HG02678 (cell line): ENCODE measurements at regions not wholly inside any gene's neighbourhood (a gene's known extent, or its start where the extent isn't known, plus 50 kb on each side); places are given as distances from the start of the nearest gene placed in this dataset.

ENCODE experiments used
- ATAC-seq: cut with Tn5 transposase; IDR thresholded peaks from one replicate; pipeline ENCODE4 v1.9.1; 2021; ENCODE audit warnings: mild to moderate bottlenecking, moderate library complexity; ENCODE audit not compliant: unreplicated experiment

DNA sequence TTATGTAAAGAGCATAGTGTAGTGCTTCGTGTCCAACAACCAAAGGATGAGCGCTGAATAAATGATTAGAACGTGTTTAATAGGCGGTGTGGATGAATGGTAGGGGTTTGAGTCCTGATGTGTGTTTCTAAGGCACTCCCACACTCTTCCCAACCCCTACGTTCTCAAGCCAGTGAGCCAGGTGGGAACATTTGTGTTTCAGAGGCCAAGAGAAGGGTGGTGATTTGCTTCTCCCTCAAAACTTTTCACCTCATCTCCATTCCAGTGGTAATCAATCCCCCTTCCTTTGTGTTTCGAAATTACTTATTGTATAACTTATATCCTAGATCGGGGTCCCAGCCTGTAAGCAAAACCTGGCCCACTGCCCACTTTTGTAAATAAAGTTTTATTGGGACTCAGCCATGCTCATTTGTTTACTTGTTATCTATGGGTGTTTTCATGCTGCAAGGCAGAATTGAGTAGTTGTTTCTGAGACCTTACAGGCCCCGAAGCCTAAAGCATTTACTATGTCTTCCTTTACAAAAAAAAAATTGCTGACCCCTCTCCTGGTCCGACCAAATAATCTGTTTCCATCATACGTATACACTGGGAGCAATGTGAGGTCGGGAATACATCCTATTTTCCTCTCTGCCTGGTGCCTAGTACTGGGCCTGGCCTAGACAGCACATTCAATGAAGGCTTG is 150.8 kb upstream of the MYCN start:
- ATAC-seq = no peak

GRCh38 chr2:15790326-15790725 is 150.0 kb upstream of the MYCN start:
- no peak for ATAC-seq

DNA sequence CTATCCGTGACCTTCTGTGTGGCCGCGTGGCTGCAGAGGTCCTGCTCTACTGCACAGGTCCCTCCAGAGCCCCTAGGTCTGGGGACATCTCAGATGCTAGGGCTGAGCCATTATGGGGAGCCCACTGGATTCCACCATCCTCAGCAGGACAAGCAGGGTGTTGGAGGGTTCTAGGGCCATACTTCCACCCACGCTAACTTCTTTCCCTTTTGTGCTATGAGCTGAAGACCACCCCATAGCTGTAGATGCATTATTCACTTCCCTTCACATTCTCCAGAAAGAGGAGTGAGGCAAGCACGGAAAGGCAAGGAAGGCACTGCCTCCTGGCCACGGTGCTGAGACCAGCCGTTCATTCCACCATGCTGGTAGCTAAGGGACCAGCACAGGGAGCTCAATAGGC is 149.5 kb upstream of the MYCN start:
- no peak for ATAC-seq

DNA sequence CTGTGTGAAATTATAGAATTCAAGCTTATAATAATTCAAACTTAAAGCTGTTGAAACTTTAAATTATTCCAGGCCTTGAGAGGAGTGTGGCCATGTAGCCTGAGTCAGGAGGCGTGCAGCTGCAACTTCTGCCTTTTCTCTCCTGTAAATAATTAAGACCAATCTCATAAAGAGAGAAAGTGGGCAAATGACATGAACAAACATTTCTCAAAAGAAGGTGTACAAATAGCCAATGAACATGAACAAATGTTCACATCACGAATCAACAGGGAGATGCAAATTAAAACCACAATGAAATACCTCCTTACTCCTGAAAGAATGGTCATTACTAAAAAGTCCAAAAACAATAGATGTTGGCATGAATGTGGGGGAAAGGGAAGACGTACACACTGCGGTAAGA is 149.1 kb upstream of the MYCN start:
- no peak for ATAC-seq

DNA sequence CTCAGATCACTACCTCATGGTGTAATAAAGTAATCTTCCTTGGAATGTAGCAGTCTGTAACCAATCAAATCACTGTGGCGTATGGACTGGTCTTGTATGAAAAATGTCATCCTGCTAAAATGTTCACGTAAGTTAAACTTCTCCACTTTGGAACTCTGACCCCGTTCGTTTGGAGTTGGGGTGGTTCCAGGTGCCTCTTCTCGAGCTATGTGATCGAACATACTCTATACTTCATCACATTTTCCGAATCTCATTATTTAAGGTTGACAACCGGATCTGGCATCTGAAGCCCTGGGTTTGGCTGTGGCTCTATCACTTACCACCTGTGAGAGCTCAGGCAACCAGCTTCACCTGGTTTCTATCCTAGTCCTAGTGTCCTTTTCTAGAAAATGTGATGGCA is 148.0 kb upstream of the MYCN start:
- ATAC-seq = no peak

GRCh38 chr2:15793078-15793913 is 147.1 kb upstream of the MYCN start:
- ATAC-seq = no peak

DNA sequence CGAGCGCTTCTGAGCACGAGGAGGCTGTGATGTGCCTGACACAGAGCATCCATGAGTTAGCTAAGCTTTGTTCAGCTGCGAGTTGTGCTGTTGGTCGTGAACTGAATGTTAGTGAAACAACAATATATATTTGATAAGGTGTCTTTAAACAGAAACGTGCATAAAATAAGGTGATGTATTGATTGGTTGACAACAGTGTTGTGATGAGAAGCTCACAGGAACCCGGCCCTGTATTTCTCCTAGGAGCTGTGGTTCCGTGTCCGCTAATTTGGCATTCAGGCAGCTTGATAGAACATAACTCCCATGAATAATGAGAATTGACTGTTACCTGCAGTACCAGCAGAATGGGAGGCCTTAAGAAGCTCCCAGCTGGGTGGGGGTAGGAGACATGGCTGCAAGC is 146.4 kb upstream of the MYCN start:
- ATAC-seq = no peak

- ATAC-seq = no peak
These were observed 145.7 kb upstream of the MYCN start for GRCh38 chr2:15794608-15795134.

- ATAC-seq = no peak
These were observed 144.9 kb upstream of the MYCN start for GRCh38 chr2:15795426-15795825.

GRCh38 chr2:15796167-15796942 is 144.0 kb upstream of the MYCN start:
- ATAC-seq = no peak

GRCh38 chr2:15797231-15797938 is 143.0 kb upstream of the MYCN start:
- no peak for ATAC-seq

DNA sequence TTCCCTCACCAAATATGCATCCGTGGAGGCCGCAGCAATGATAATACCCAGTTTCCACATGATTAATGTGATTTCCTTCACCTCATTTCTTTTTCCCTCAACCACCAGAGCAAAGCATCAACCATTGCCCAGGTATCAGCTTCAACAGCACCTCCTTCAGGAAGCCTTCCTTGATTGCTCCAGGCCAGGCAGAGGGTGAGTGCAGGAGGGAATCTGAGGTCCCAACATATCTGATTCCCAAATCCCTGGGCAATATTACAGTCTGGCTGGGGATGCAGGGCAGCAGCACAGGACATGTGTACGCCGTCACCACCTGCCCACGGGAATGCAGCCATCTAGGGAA is 142.4 kb upstream of the MYCN start:
- ATAC-seq = no peak

- no peak for ATAC-seq
These were observed 141.5 kb upstream of the MYCN start for GRCh38 chr2:15798701-15799431.

- no peak for ATAC-seq
These were observed 140.9 kb upstream of the MYCN start for GRCh38 chr2:15799432-15799827.

DNA sequence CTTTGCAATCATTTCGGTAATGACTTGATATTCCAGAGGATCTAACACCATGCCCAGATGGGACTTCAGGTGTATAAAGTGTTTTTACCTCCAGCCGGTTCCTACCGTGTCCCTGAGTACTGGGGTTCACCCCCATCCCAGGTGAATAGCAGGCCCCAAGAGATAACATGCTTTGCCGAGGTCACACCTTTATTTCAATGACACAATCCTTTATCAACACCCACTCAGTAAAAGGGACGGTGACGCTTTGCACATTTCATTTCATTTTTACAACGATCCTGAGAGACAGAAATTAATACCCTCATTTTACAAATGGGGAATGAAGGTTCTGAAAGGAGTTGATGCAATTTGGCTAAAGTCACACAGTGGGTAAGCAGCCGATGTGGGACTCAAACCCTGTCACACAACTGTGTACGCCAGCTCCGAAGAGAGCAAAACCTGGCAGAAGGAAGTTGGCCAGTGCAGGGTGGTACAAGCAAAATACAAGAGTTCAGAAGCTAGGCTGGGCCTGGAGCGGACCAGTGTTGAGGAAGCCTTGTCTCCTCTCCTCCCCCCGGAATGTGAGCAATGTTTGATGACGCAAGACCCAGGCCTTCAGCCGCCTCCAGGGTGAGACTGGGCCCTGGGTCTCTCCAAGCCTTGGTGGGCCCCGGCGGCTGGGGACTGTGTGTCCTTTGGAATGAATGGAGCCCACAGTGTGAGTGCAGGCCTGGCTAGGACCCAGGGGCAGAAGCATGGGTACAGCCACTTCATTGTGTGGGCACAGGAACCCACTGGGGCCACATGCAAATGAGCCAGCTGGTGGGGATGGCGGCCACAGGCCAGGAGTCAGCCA is 139.6 kb upstream of the MYCN start:
- ATAC-seq = no peak

GRCh38 chr2:15801439-15801838 is 138.9 kb upstream of the MYCN start:
- no peak for ATAC-seq

DNA sequence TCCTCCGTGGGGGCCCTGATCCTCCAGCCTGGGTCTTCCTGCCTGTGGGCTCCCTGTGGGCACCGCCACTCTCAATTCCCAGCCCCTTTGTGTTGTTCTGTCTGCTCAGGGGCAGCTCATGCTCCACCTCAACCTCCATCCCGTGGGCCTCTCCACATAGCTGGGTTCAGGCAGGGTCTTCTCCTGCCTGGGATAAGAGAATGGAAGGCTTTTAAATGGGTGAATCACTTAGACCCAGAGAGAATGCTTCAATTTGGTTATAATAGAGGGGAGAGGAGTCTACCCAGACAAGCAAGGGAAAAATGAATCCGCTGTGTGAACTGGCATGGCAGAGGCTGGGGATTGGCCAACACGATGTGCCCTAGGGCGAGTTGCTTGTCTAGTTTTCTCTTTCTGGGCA is 138.4 kb upstream of the MYCN start:
- ATAC-seq = no peak

DNA sequence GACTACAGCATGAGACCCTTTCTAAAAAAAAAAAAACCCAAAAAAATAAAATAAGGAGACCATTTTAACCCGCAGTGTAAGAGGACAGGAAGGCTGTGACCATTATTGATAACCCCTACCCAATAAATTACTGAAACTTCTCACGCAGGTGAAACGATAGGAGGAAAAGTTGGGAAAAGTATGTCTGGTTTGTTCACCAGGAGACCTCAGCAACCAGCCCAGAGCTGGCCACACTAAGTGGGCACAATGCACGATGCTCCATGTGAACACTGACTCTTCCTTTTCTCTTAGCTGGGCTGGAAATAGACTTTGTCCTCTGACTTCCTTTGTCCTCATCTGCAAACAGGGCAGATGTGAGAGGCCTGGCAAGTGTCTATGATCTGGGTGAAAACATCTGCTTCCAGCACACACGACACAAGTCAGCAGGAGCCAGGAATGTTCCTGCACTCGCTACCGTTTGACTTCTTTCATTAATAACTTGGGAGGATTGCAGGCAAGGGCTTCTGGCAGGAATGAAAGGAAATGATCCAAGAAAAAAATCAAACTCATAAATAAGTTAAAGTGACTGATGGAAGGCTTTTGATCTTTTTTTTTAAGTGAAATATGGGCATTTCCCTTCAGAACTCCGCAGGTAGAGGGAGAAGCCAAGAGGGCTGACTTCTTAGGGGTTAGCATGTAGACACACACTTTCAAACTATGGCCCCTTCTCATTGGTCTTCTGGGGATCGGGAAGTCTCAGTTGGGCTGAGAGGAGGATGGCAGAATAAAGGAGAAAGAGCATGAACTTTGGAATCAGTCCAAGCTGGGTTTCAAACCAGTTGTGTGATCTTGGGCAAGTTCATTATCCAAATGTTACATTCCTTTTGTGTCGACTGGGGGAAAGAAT is 137.4 kb upstream of the MYCN start:
- ATAC-seq = no peak
